HCT116 (cell line): ENCODE measurements at regions not wholly inside any gene's neighbourhood (a gene's known extent, or its start where the extent isn't known, plus 50 kb on each side); places are given as distances from the start of the nearest gene placed in this dataset.

ENCODE experiments used
- ATAC-seq: fragments of 200-7000 bp; cut with Tn5 transposase; 2 replicates; pipeline ENCODE4 v1.9.1; 2020; ENCODE audit warnings: mild to moderate bottlenecking, moderate library complexity
- BruUV-seq: library from RNA; stranded (reverse); fragments of 400-500 nt; replicated peaks from 2 replicates; lab custom pipeline; 2021; lab: Mats Ljungman, UMichigan
- CTCF ChIA-PET: fragments of 300-600 bp; sonication (Branson Sonifier 250); formaldehyde crosslinking; loops from one replicate; lab custom pipeline; 2021; ENCODE audit warnings: antibody characterized with exemption; lab: Charles Lee
- POLR2A ChIA-PET: fragments of 300-600, 350-600 bp; sonication (Branson Sonifier 250); formaldehyde crosslinking; loops from one replicate; lab custom pipeline; 2021; ENCODE audit warnings: antibody characterized with exemption; lab: Charles Lee
- RAD21 ChIA-PET, 2 experiments: fragments of 300-600 bp; sonication (Branson Sonifier 250); formaldehyde crosslinking; loops; one replicate each; lab custom pipeline; 2023; ENCODE audit warnings: low total read pairs in 2 of 2; ENCODE audit not compliant: uncharacterized antibody in 2 of 2, unreplicated experiment in 2 of 2, low non-redundant PET in 1 of 2; lab: Charles Lee
- DNase-seq: peaks from one replicate; pipeline ENCODE4 v3.0.0-alpha.2; 2010; ENCODE audit warnings: low read depth, low spot score
- H2AFZ ChIP-seq: fragments of 200-600 bp; shearing (Covaris generic), sonication (generic); 2 replicates; pipeline ENCODE4 v1.6.1; 2017; ENCODE audit warnings: low read depth, mixed run types, mixed read lengths, antibody characterized with exemption, low read length; ENCODE audit not compliant: poor library complexity, severe bottlenecking
- H3K27ac ChIP-seq: 2 replicates; pipeline ENCODE4 v1.5.1; 2012; ENCODE audit warnings: low read depth, low read length
- H3K27me3 ChIP-seq: fragments of 200-600 bp; sonication (generic); 2 replicates; pipeline ENCODE4 v1.6.1; 2016; ENCODE audit warnings: mixed run types, low read length, mixed read lengths; ENCODE audit not compliant: insufficient read depth
- H3K36me3 ChIP-seq, 2 experiments: fragments of 200-500 bp in 1 of 2; fragments of 200-600 bp in 1 of 2; sonication (Bioruptor generic) in 1 of 2; sonication (generic) in 1 of 2; 2 replicates each; pipeline versions ENCODE4 v1.5.1 to v1.6.1; 2014 to 2016; ENCODE audit warnings: low read length in 2 of 2, inconsistent platforms in 1 of 2, mixed read lengths in 1 of 2, mixed run types in 1 of 2; ENCODE audit not compliant: insufficient read depth in 2 of 2, control insufficient read depth in 1 of 2
- H3K4me1 ChIP-seq, 2 experiments: fragments of 200-600 bp in 1 of 2; sonication (generic) in 1 of 2; 2 replicates each; pipeline versions ENCODE4 v1.5.1 to v1.6.1; 2012 to 2017; ENCODE audit warnings: low read length in 2 of 2, inconsistent platforms in 1 of 2, mild to moderate bottlenecking in 1 of 2, mixed read lengths in 1 of 2, mixed run types in 1 of 2, moderate library complexity in 1 of 2; ENCODE audit not compliant: insufficient read depth in 2 of 2, control insufficient read depth in 1 of 2
- H3K4me2 ChIP-seq: fragments of 200-600 bp; sonication (generic); 2 replicates; pipeline ENCODE4 v1.6.1; 2017; ENCODE audit warnings: mixed run types, low read length, mixed read lengths
- H3K4me3 ChIP-seq, 2 experiments: fragments of 200-600 bp in 1 of 2; sonication (generic) in 1 of 2; replicated peaks in 1 of 2; 2 replicates each; pipeline ENCODE4 v1.5.1; 2011 to 2016; ENCODE audit warnings: low read length in 2 of 2, control low read depth in 1 of 2, low read depth in 1 of 2, mild to moderate bottlenecking in 1 of 2, mixed read lengths in 1 of 2, mixed run types in 1 of 2
- H3K79me2 ChIP-seq: fragments of 200-600 bp; sonication (generic); 2 replicates; pipeline ENCODE4 v1.6.1; 2017; ENCODE audit warnings: mild to moderate bottlenecking, mixed run types, low read length, moderate library complexity, mixed read lengths; ENCODE audit not compliant: insufficient read depth
- H3K9ac ChIP-seq: fragments of 200-600 bp; sonication (generic); 2 replicates; pipeline ENCODE4 v1.6.1; 2016; ENCODE audit warnings: low read length, mixed read lengths
- H3K9me2 ChIP-seq: fragments of 200-600 bp; sonication (generic), shearing (Covaris generic); 2 replicates; pipeline ENCODE4 v1.6.1; 2017; ENCODE audit warnings: mixed run types, mild to moderate bottlenecking, moderate library complexity; ENCODE audit not compliant: insufficient read depth
- H3K9me3 ChIP-seq, 2 experiments: fragments of 200-500 bp in 1 of 2; fragments of 200-600 bp in 1 of 2; sonication (Bioruptor generic) in 1 of 2; sonication (generic) in 1 of 2; 2 replicates each; pipeline ENCODE4 v1.6.1; 2014 to 2017; ENCODE audit warnings: low read length in 2 of 2, mixed read lengths in 2 of 2, inconsistent platforms in 1 of 2, low read depth in 1 of 2, mild to moderate bottlenecking in 1 of 2, mixed run types in 1 of 2, moderate library complexity in 1 of 2; ENCODE audit not compliant: control insufficient read depth in 1 of 2, insufficient read depth in 1 of 2
- H4K20me1 ChIP-seq: fragments of 200-600 bp; sonication (generic), shearing (Covaris generic); 2 replicates; pipeline ENCODE4 v1.6.1; 2017; ENCODE audit warnings: mixed run types, mild to moderate bottlenecking, moderate library complexity; ENCODE audit not compliant: insufficient read depth
- ATF3 ChIP-seq: IDR thresholded peaks from 2 replicates; pipeline ENCODE4 v1.6.1; 2012
- EGR1 ChIP-seq: IDR thresholded peaks from 2 replicates; pipeline ENCODE4 v1.6.1; 2012; ENCODE audit warnings: low read depth
- EZH2phosphoT487 ChIP-seq: fragments of 200-600 bp; IDR thresholded peaks from 2 replicates; pipeline ENCODE4 v1.6.1; 2018; ENCODE audit warnings: antibody characterized with exemption, borderline replicate concordance
- POLR2AphosphoS5 ChIP-seq: IDR thresholded peaks from 2 replicates; pipeline ENCODE4 v1.6.1; 2011; ENCODE audit warnings: mild to moderate bottlenecking, low read depth, low read length, moderate library complexity
- SP1 ChIP-seq: IDR thresholded peaks from 2 replicates; pipeline ENCODE4 v1.6.1; 2012; ENCODE audit warnings: low read depth
- ZNF274 ChIP-seq: fragments of 200-500 bp; sonication (Bioruptor generic); IDR thresholded peaks from 2 replicates; pipeline ENCODE4 v1.6.1; 2014; ENCODE audit warnings: mild to moderate bottlenecking, low read depth, low read length, inconsistent platforms
- intact Hi-C: fragments of 100-400 bp; cut with micrococcal nuclease; formaldehyde crosslinking; loops from 2 replicates; pipeline ENCODE4 v1.10.0; 2022
- TF ChIP-seq, protein P1 (sequence below): IDR thresholded peaks from 2 replicates; pipeline ENCODE4 v1.6.1; 2012; ENCODE audit warnings: low read depth

DNA sequence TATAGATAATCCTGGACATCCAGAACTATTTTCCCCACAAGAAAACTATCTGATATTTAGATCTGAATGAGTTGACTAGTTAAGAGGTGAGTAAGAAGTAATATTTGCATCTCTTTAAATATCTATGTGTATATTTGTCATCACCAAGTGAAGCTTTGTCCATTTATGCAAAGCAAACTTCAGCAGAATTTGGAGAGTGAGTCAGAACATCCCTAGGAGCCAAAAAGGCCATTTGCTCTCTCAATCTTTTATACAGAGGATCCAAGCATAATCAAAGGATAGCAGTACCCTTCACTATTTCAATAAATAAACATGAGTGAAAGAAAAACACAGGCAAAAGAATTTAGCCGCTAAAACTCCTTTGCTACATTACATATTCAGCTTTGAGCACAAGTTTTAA lies 454.4 kb downstream of the NR2F1-AS1 start:
- Histone ChIP-seq H3K4me2 (no peak overlapping the region), H3K9me3 (no peaks in the 10 kb centered on the region), H3K4me1 (peaks cover 0 to 5% of the 10 kb centered on the region in 2 experiments; a peak in 1 of 4 replicates), H3K9me2 (no peaks in the 10 kb centered on the region), H4K20me1 (no peaks in the 10 kb centered on the region), H3K27me3 (no peaks in the 10 kb centered on the region), H3K79me2 (no peaks in the 10 kb centered on the region), H3K9ac (no peak overlapping the region), H3K36me3 (no peaks in the 10 kb centered on the region), H2AFZ (no peak overlapping the region), H3K27ac (no peak overlapping the region), H3K4me3 (no peak overlapping the region)
- TF ChIP-seq SP1, result no peak
- no peak for TF ChIP-seq POLR2AphosphoS5
- TF ChIP-seq EGR1, result no peak
- no peak for TF ChIP-seq EZH2phosphoT487
- TF ChIP-seq, protein P1, sequence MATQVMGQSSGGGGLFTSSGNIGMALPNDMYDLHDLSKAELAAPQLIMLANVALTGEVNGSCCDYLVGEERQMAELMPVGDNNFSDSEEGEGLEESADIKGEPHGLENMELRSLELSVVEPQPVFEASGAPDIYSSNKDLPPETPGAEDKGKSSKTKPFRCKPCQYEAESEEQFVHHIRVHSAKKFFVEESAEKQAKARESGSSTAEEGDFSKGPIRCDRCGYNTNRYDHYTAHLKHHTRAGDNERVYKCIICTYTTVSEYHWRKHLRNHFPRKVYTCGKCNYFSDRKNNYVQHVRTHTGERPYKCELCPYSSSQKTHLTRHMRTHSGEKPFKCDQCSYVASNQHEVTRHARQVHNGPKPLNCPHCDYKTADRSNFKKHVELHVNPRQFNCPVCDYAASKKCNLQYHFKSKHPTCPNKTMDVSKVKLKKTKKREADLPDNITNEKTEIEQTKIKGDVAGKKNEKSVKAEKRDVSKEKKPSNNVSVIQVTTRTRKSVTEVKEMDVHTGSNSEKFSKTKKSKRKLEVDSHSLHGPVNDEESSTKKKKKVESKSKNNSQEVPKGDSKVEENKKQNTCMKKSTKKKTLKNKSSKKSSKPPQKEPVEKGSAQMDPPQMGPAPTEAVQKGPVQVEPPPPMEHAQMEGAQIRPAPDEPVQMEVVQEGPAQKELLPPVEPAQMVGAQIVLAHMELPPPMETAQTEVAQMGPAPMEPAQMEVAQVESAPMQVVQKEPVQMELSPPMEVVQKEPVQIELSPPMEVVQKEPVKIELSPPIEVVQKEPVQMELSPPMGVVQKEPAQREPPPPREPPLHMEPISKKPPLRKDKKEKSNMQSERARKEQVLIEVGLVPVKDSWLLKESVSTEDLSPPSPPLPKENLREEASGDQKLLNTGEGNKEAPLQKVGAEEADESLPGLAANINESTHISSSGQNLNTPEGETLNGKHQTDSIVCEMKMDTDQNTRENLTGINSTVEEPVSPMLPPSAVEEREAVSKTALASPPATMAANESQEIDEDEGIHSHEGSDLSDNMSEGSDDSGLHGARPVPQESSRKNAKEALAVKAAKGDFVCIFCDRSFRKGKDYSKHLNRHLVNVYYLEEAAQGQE, result no peak
- no peak for TF ChIP-seq ZNF274
- TF ChIP-seq ATF3, result no peak
- intact Hi-C loops, result no loop called here
- POLR2A ChIA-PET, result no interaction called here
- no peak for DNase-seq
- no TSS peak for BruUV-seq
- no peak for ATAC-seq
- CTCF ChIA-PET, result no interaction called here
- RAD21 ChIA-PET, result no interaction called here
